ENCODE measurements at regions not wholly inside any gene's neighbourhood (a gene's known extent, or its start where the extent isn't known, plus 50 kb on each side); places are given as distances from the start of the nearest gene placed in this dataset.

DNA sequence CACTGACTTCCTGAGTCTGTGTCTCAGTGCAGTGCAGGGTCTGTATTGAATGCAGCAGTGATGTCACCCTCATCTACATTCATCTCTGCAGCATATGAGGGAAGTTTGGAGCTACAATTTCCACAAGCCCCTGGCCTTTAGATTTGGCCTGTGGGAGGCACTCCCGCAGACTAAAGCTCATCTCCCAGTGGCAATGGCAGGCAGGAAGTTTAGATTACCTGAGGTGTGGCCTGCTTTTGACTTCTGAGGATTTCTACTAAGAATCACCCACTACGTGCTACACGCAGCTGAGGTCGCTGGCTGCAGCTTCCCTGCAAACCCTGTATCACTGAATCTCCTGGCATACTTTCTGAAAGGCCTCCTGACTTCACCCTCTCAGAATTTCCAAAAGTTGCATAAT is 202.2 kb upstream of the PRKD1 start:
- Histone ChIP-seq H3K36me3 (ENCODE audit: control insufficient read depth in 1 of 2, insufficient read depth in 2 of 2, low read length in 1 of 2) (no peaks in the 10 kb centered on the region), H3K27ac (ENCODE audit: low read depth in 1 of 2, low read length in 2 of 2) (no peak overlapping the region), H3K4me1 (ENCODE audit: control insufficient read depth in 1 of 2, insufficient read depth in 2 of 2, low read length in 2 of 2) (peaks cover 0 to 4% of the 10 kb centered on the region in 2 donors), H3K4me3 (ENCODE audit: low read length in 2 of 2) (no peak overlapping the region), H3K27me3 (ENCODE audit: control insufficient read depth in 1 of 2, insufficient read depth in 2 of 2, low read length in 1 of 2) (no peaks in the 10 kb centered on the region), H3K9me3 (ENCODE audit: control insufficient read depth, low read length) (no peaks in the 10 kb centered on the region)
- intact Hi-C loops (cut with DNase I), result loop anchor here in 1 of 2 donors (10.0 kb wide), 1 partner anchor 145 kb away; no protein-coding TSS in a partner anchor
- 89 to 91% methylated on average over 4 of the region's 4 CpGs for WGBS, 2 donors
- no peak for ATAC-seq (ENCODE audit: low FRiP score)
- DNase-seq, result no peak

DNA sequence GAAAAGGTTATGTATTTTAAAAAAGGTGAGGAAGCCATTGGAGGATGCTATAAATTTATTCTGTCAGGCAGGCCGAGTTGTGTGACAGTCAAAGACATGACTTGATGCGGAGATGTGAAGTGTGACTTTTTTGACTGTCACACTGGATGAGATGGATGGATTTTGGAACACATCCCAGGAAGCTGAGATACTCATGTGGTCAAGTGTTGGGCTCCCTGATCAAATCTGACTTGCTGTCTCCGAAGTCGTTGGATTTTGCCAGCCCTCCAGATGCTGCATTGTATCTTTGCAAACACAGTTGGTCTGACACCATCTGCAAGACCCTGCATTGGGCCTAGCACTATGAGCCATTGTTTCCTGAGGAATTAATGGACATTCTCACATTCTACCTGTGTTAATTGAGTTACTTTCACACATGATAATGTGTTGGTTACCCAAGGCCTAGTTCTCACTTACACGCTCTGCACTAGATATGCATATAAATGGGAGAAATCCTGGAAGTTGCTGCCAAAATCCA is 204.0 kb upstream of the PRKD1 start:
- Histone ChIP-seq H3K4me3 (ENCODE audit: low read length in 2 of 2) (no peak overlapping the region), H3K9me3 (ENCODE audit: control insufficient read depth, low read length) (no peaks in the 10 kb centered on the region), H3K27me3 (ENCODE audit: control insufficient read depth in 1 of 2, insufficient read depth in 2 of 2, low read length in 1 of 2) (no peaks in the 10 kb centered on the region), H3K4me1 (ENCODE audit: control insufficient read depth in 1 of 2, insufficient read depth in 2 of 2, low read length in 2 of 2) (no peaks in the 10 kb centered on the region), H3K27ac (ENCODE audit: low read depth in 1 of 2, low read length in 2 of 2) (no peak overlapping the region), H3K36me3 (ENCODE audit: control insufficient read depth in 1 of 2, insufficient read depth in 2 of 2, low read length in 1 of 2) (no peaks in the 10 kb centered on the region)
- 70 to 72% methylated on average over 5 of the region's 5 CpGs for WGBS, 2 donors
- DNase-seq, result no peak
- ATAC-seq (ENCODE audit: low FRiP score), result no peak
- intact Hi-C loops (cut with DNase I), result loop anchor here in 1 of 2 donors (10.0 kb wide), 1 partner anchor 143 kb away; no protein-coding TSS in a partner anchor

- Histone ChIP-seq H3K36me3 (ENCODE audit: control insufficient read depth in 1 of 2, insufficient read depth in 2 of 2, low read length in 1 of 2) (no peaks in the 10 kb centered on the region), H3K9me3 (ENCODE audit: control insufficient read depth, low read length) (no peaks in the 10 kb centered on the region), H3K4me3 (ENCODE audit: low read length in 2 of 2) (no peak overlapping the region), H3K4me1 (ENCODE audit: control insufficient read depth in 1 of 2, insufficient read depth in 2 of 2, low read length in 2 of 2) (no peaks in the 10 kb centered on the region), H3K27me3 (ENCODE audit: control insufficient read depth in 1 of 2, insufficient read depth in 2 of 2, low read length in 1 of 2) (no peaks in the 10 kb centered on the region), H3K27ac (ENCODE audit: low read depth in 1 of 2, low read length in 2 of 2) (no peak overlapping the region)
- WGBS, 2 donors, result 72% methylated on average over 2 of the region's 2 CpGs
- ATAC-seq (ENCODE audit: low FRiP score) (no peak), DNase-seq (no peak)
- intact Hi-C loops (cut with DNase I), result loop anchor here in 1 of 2 donors (10.0 kb wide), 1 partner anchor 143 kb away; no protein-coding TSS in a partner anchor
These were observed 204.5 kb upstream of the PRKD1 start for GRCh38 chr14:30132196-30132595.

- no peak for ATAC-seq (ENCODE audit: low FRiP score)
- Histone ChIP-seq H3K27me3 (ENCODE audit: control insufficient read depth in 1 of 2, insufficient read depth in 2 of 2, low read length in 1 of 2) (no peaks in the 10 kb centered on the region), H3K9me3 (ENCODE audit: control insufficient read depth, low read length) (no peaks in the 10 kb centered on the region), H3K4me3 (ENCODE audit: low read length in 2 of 2) (no peak overlapping the region), H3K4me1 (ENCODE audit: control insufficient read depth in 1 of 2, insufficient read depth in 2 of 2, low read length in 2 of 2) (no peaks in the 10 kb centered on the region), H3K27ac (ENCODE audit: low read depth in 1 of 2, low read length in 2 of 2) (no peak overlapping the region), H3K36me3 (ENCODE audit: control insufficient read depth in 1 of 2, insufficient read depth in 2 of 2, low read length in 1 of 2) (no peaks in the 10 kb centered on the region)
- WGBS, 2 donors, result 97 to 98% methylated on average over 5 of the region's 5 CpGs
- intact Hi-C loops (cut with DNase I), result loop anchor here in 1 of 2 donors (10.0 kb wide), 1 partner anchor 140 kb away; no protein-coding TSS in a partner anchor
- no peak for DNase-seq
These were observed 207.3 kb upstream of the PRKD1 start for GRCh38 chr14:30134936-30135335.

GRCh38 chr14:30138567-30138966 is 210.9 kb upstream of the PRKD1 start:
- no peak overlapping the region for H3K4me3 ChIP-seq (ENCODE audit: low read length in 2 of 2)
- H3K36me3 ChIP-seq (ENCODE audit: control insufficient read depth in 1 of 2, insufficient read depth in 2 of 2, low read length in 1 of 2), result no peaks in the 10 kb centered on the region
- intact Hi-C loops (cut with DNase I), result loop anchor here in 1 of 2 donors (10.0 kb wide), 1 partner anchor 136 kb away; no protein-coding TSS in a partner anchor
- DNase-seq (no peak), ATAC-seq (ENCODE audit: low FRiP score) (no peak)
- no peaks in the 10 kb centered on the region for H3K4me1 ChIP-seq (ENCODE audit: control insufficient read depth in 1 of 2, insufficient read depth in 2 of 2, low read length in 2 of 2)
- WGBS, 2 donors, result 72 to 86% methylated on average over 1 of the region's 1 CpG
- no peaks in the 10 kb centered on the region for H3K27me3 ChIP-seq (ENCODE audit: control insufficient read depth in 1 of 2, insufficient read depth in 2 of 2, low read length in 1 of 2)
- no peaks in the 10 kb centered on the region for H3K9me3 ChIP-seq (ENCODE audit: control insufficient read depth, low read length)
- no peak overlapping the region for H3K27ac ChIP-seq (ENCODE audit: low read depth in 1 of 2, low read length in 2 of 2)

DNA sequence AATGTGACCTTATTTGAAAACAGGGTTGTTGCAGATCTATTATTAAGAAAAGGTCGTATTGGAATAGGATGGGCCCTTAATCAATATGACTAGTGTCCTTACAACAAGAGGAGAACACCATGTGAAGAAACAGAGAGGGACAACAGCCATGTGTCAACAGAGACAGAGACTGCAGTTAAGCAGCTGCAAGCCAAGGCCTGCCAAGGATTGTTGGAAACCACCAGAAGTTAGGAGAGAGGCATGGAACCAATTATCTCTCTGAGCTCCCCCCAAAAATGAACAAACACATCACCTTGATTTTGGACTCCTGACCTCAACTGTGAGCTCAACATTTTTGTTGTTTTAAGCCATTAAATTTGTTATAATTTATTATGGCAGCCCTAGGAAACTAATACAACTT is 214.6 kb upstream of the PRKD1 start:
- intact Hi-C loops (cut with DNase I), result loop anchor here in 1 of 2 donors (5.0 kb wide), 1 partner anchor 50 kb away; no protein-coding TSS in a partner anchor
- 41 to 97% methylated on average over 1 of the region's 1 CpG for WGBS, 2 donors
- no peak for ATAC-seq (ENCODE audit: low FRiP score)

DNA sequence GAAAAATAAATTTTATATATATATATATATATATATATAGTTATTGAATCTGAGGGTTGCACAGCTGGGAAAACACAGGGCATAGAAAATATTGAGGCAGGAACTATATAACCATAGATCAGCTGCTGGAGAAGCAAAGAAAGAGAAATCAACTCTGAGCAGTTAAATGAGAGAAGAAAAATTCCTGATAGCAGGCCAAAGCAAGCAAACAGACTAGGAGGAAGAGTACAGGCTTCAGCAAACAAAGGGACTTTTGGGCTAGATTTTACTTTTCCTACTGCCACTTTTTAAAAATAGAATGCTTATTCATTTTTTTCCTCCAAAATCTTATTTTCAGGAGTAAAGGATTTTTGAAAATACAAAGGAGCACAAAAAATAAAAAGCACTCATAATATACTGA is 216.0 kb upstream of the PRKD1 start:
- no peak for ATAC-seq (ENCODE audit: low FRiP score)
- H3K27ac ChIP-seq (ENCODE audit: low read depth in 1 of 2, low read length in 2 of 2), result no peak overlapping the region
- intact Hi-C loops (cut with DNase I), result loop anchor here in 1 of 2 donors (5.0 kb wide), 1 partner anchor 49 kb away; no protein-coding TSS in a partner anchor

More for the DNA sequence above, 214.6 kb upstream of the PRKD1 start:
- no peak overlapping the region for H3K4me3 ChIP-seq (ENCODE audit: low read length in 2 of 2)
- H3K4me1 ChIP-seq (ENCODE audit: control insufficient read depth in 1 of 2, insufficient read depth in 2 of 2, low read length in 2 of 2), result no peaks in the 10 kb centered on the region
- H3K36me3 ChIP-seq (ENCODE audit: control insufficient read depth in 1 of 2, insufficient read depth in 2 of 2, low read length in 1 of 2), result no peaks in the 10 kb centered on the region
- no peak overlapping the region for H3K27ac ChIP-seq (ENCODE audit: low read depth in 1 of 2, low read length in 2 of 2)
- peaks cover 7% of the 10 kb centered on the region for H3K9me3 ChIP-seq (ENCODE audit: control insufficient read depth, low read length)
- no peak for DNase-seq
- H3K27me3 ChIP-seq (ENCODE audit: control insufficient read depth in 1 of 2, insufficient read depth in 2 of 2, low read length in 1 of 2), result no peaks in the 10 kb centered on the region

GRCh38 chr14:30153717-30154116 is 226.1 kb upstream of the PRKD1 start:
- ATAC-seq (ENCODE audit: low FRiP score) (no peak), DNase-seq (no peak)
- Histone ChIP-seq H3K27me3 (ENCODE audit: control insufficient read depth in 1 of 2, insufficient read depth in 2 of 2, low read length in 1 of 2) (no peaks in the 10 kb centered on the region), H3K27ac (ENCODE audit: low read depth in 1 of 2, low read length in 2 of 2) (no peak overlapping the region), H3K4me3 (ENCODE audit: low read length in 2 of 2) (no peak overlapping the region), H3K4me1 (ENCODE audit: control insufficient read depth in 1 of 2, insufficient read depth in 2 of 2, low read length in 2 of 2) (no peaks in the 10 kb centered on the region), H3K36me3 (ENCODE audit: control insufficient read depth in 1 of 2, insufficient read depth in 2 of 2, low read length in 1 of 2) (no peaks in the 10 kb centered on the region), H3K9me3 (ENCODE audit: control insufficient read depth, low read length) (no peaks in the 10 kb centered on the region)
- intact Hi-C loops (cut with DNase I), result no loop called here
- WGBS, 2 donors, result 85 to 91% methylated on average over 2 of the region's 2 CpGs

More for the DNA sequence above, 216.0 kb upstream of the PRKD1 start:
- no peak overlapping the region for H3K4me3 ChIP-seq (ENCODE audit: low read length in 2 of 2)
- no peaks in the 10 kb centered on the region for H3K4me1 ChIP-seq (ENCODE audit: control insufficient read depth in 1 of 2, insufficient read depth in 2 of 2, low read length in 2 of 2)
- no peak for DNase-seq
- no peaks in the 10 kb centered on the region for H3K36me3 ChIP-seq (ENCODE audit: control insufficient read depth in 1 of 2, insufficient read depth in 2 of 2, low read length in 1 of 2)
- H3K9me3 ChIP-seq (ENCODE audit: control insufficient read depth, low read length), result peaks cover 7% of the 10 kb centered on the region
- H3K27me3 ChIP-seq (ENCODE audit: control insufficient read depth in 1 of 2, insufficient read depth in 2 of 2, low read length in 1 of 2), result no peaks in the 10 kb centered on the region

- WGBS, 2 donors, result 95 to 96% methylated on average over 9 of the region's 9 CpGs
- Histone ChIP-seq H3K27me3 (ENCODE audit: control insufficient read depth in 1 of 2, insufficient read depth in 2 of 2, low read length in 1 of 2) (no peaks in the 10 kb centered on the region), H3K4me1 (ENCODE audit: control insufficient read depth in 1 of 2, insufficient read depth in 2 of 2, low read length in 2 of 2) (peaks cover 0 to 6% of the 10 kb centered on the region in 2 donors), H3K9me3 (ENCODE audit: control insufficient read depth, low read length) (no peaks in the 10 kb centered on the region), H3K4me3 (ENCODE audit: low read length in 2 of 2) (no peak overlapping the region), H3K27ac (ENCODE audit: low read depth in 1 of 2, low read length in 2 of 2) (no peak overlapping the region), H3K36me3 (ENCODE audit: control insufficient read depth in 1 of 2, insufficient read depth in 2 of 2, low read length in 1 of 2) (no peaks in the 10 kb centered on the region)
- DNase-seq (no peak), ATAC-seq (ENCODE audit: low FRiP score) (no peak)
- intact Hi-C loops (cut with DNase I), result no loop called here
These were observed 228.9 kb upstream of the PRKD1 start for GRCh38 chr14:30156571-30156970.

Measured in aorta (tissue), 5 donors.